HG02763 (cell line): ENCODE measurements at regions not wholly inside any gene's neighbourhood (a gene's known extent, or its start where the extent isn't known, plus 50 kb on each side); places are given as distances from the start of the nearest gene placed in this dataset.
"Not testable (repeated sequence)": the region's sequence is repeated elsewhere in the genome, so short reads cannot be mapped to it uniquely, and the experiment has no call there.

Source experiments
- ATAC-seq: cut with Tn5 transposase; IDR thresholded peaks from one replicate; pipeline ENCODE4 v1.9.1; 2021; ENCODE audit warnings: mild to moderate bottlenecking, moderate library complexity; ENCODE audit not compliant: unreplicated experiment

DNA sequence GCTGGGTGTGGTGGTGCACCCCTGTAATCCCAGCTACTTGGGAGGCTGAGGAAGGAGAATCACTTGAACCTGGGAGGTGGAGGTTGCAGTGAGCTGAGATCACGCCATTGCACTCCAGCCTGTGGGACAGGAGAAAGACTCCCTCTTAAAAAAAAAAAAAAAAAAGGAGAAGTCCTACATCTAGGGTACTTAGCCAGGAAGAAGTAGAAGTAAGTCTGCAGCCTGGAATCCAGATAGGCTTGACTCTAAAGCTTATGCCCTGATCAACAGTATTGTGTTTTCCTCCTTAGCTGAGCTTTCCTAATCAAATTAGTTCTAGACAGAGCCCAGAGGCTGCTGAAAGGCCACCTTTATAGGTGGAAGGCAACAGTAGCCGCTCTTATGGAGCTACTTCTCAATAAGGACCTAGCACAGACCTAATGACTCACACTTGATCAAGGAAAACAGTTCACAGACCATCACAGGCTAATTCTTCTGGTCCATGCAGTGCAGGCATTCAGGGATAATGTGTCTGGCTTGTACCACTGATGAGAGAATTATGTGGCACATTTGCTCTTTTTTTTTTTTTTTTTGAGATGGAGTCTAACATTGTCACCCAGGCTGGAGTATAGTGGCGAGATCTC is 105.5 kb upstream of the KLF4 start:
- ATAC-seq: no peak

GRCh38 chr9:107593224-107593870 is 103.8 kb upstream of the KLF4 start:
- ATAC-seq: no peak

- no peak for ATAC-seq
Measured at GRCh38 chr9:107592424-107592823, 102.9 kb upstream of the KLF4 start.

DNA sequence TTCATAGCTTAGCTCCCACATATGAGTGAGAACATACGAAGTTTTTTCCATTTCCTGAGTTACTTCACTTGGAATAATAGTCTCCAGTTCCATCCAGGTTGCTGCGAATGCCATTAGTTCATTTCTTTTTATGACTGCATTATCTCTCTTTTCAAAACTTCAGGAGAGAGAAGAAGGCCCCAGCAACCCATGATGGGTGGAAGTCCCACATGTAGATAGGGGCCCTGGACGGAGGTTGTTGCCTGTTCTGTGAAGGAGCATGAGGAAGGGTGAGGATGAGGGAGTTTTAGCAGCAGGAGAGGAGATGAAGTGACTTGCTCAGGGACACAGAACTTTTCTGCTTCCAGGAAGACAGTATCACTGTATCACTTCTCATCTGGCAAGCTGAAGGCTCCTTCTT is 102.2 kb upstream of the KLF4 start:
- no peak for ATAC-seq

GRCh38 chr9:107588393-107588792 is 98.8 kb upstream of the KLF4 start:
- ATAC-seq: no peak

GRCh38 chr9:107587191-107587963 is 97.8 kb upstream of the KLF4 start:
- ATAC-seq: no peak

- no peak for ATAC-seq
Measured at GRCh38 chr9:107586493-107586892, 96.9 kb upstream of the KLF4 start.

DNA sequence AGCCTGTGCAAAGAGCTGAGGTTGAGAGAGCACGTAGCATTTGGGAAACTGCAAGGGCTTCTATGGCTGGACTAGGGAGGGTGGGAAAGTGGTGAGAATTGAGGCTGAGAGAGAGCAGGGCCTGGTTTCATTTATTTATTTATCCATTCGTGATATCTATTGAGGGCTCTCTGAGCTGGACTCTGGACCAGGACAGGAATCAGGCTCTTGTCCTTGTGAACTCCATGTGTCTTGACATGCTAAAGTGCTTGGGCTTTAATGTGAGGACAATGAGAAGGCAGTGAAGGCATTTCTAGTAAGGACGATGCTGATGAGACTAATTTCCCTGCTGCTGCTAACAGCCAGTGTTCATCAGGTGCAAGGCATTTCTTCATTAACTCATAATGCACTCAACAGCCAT is 95.9 kb upstream of the KLF4 start:
- ATAC-seq: no peak

DNA sequence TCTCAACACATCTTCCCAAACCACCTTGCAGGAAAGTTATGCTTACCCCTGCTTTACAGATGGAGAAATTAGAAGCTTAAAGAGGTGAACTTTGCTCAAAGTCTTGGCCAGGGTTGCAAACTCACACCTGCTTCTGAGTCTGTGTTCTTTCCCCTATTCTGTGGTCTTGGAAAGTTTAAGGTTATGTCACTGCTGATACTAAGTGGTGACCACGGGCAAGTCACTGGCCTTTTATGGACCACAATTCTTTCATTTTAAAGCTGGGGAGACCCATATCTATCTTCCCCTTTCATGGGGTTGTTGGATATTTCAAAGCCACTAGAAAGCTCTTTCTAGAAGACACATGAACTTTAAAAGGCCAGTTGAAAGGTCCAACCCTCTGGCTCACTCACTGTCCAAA is 95.4 kb upstream of the KLF4 start:
- ATAC-seq: no peak

- ATAC-seq: no peak
Measured at GRCh38 chr9:107584186-107584585, 94.6 kb upstream of the KLF4 start.

GRCh38 chr9:107577140-107577776 is 87.7 kb upstream of the KLF4 start:
- no peak for ATAC-seq

GRCh38 chr9:107571148-107571547 is 81.6 kb upstream of the KLF4 start:
- ATAC-seq: no peak

- no peak for ATAC-seq
Measured at GRCh38 chr9:107569174-107569573, 79.6 kb upstream of the KLF4 start.

- ATAC-seq: not testable (repeated sequence)
Measured at GRCh38 chr9:107568406-107568805, 78.8 kb upstream of the KLF4 start.

- no peak for ATAC-seq
Measured at GRCh38 chr9:107567462-107567861, 77.9 kb upstream of the KLF4 start.

- no peak for ATAC-seq
Measured at GRCh38 chr9:107566611-107567061, 77.1 kb upstream of the KLF4 start.

DNA sequence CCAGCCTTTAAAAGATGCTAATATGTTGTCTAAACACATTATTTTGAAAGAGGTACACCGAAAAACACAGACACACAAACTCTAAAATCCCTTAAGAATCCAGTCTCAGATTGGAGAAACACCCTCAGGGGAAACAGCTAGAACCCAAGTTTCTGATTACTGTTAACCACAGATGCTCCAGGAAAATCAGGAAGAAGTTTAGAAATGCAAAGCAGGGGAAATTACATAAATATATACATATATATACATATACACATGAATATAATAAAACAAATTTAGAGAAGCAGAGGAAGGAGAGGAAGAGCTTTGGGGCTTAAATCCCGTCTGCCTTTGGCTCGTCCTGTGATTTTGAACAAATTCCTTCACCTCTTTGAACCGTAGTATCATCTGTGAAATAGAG is 73.2 kb upstream of the KLF4 start:
- ATAC-seq: no peak

DNA sequence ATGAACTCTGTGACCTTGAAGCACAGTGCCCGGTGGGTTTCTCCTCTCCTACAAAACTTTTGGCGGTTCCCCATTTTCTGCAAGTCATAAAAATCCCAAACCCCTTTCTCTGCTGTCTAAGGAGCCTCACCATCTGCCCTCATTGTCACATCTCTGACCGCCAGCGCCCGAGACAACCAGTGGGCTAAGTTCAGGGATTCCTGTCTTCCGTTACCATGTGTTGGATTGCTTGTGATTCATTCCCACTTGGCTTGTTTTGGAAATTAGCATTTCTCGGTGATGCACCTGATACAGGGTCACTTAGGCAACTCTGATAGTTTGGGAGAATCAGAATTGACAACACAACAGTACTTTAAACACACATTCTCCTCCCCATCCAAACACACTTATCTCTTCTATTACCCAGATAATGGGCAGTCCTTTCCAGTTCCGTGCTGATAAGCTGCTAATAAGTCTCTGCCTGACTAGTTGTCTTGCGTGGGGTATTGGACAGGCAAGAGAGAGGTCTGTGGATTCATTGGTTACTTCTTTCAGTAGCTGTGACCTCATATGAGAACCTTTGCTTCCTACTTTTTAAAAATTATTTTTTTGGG is 70.0 kb upstream of the KLF4 start:
- no peak for ATAC-seq

- ATAC-seq: no peak
Measured at GRCh38 chr9:107557236-107557990, 67.8 kb upstream of the KLF4 start.

DNA sequence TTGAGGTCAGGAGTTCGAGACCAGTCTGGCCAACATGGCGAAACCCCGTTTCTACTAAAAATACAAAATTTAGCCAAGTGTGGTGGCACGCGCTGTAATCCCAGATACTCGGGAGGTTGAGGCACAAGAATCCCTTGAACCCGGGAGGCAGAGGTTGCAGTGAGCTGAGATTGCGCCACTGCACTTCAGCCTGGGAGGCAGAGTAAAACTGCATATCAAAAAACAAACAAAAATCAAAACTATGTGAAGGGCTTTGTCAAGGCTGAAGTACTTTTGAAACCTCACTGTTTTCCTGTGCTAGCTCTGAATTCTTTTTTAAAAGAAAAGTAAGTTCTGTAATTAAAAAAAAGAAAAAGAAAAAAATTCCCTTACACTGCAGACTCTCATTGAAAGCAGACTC is 65.1 kb upstream of the KLF4 start:
- ATAC-seq: no peak
